Dermis blood vessel endothelial cell (primary cell): ENCODE measurements at regions not wholly inside any gene's neighbourhood (a gene's known extent, or its start where the extent isn't known, plus 50 kb on each side); places are given as distances from the start of the nearest gene placed in this dataset.
A peak's percentile ranks its signal among the peaks of the same experiment; 100 is the strongest.

Experiments
- DNase-seq: peaks from one replicate; pipeline ENCODE4 v3.0.0; 2010

DNA sequence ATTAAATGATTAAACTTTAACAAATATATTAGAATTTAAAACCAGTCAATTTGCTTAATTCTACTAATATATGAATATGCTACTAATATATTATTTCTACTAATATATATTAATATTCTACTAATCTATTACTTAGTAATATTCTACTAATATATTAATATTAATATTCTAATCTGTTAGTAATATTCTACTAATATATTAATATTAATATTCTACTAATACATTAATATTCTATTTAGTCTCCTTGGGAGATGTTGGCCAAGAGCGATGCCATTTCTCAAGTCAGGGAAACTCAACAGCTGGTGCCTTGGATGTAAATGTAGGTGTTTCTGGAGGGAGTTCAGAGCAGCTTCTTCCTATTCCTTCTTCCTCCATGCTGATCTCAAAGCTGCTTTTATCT lies 259.2 kb upstream of the TMTC4 start:
- no peak for DNase-seq

DNA sequence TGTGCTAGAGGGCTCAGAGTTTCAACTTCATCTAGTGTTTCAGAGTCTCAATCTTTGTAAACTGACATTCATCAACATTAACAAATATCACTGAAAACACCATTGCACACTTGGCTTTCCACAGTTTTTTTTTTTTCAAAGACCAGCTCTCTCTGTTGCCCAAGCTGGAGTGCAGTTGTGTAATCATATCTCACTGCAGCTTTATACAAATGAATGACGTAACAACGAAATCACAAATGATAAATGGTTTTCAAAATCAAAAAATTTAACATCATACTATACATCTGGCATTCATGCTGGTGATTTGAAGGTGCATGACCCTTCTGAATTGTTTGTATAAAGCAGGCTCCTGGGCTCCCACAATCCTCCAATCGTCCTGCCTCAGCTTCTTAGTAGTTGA lies 248.0 kb upstream of the TMTC4 start:
- DNase-seq, result no peak

DNA sequence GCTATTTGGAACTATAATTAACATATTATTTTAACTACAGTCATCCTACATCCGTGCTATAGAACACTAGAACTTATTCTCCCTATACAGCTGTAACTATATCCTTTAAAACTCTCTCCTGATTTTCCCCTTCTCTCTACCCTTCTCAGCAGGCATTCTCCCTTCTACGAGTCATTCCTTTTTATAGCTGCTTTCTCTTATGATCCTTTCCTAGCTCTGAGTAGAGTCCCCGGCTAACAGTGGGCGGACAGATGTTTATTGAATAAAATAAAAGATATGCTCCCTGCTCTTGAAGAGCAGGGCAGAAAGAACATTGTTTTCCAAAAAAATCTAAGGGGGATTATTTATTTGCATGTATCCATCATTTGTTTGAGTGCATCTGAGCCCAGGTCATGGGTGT lies 246.5 kb upstream of the TMTC4 start:
- no peak for DNase-seq

DNA sequence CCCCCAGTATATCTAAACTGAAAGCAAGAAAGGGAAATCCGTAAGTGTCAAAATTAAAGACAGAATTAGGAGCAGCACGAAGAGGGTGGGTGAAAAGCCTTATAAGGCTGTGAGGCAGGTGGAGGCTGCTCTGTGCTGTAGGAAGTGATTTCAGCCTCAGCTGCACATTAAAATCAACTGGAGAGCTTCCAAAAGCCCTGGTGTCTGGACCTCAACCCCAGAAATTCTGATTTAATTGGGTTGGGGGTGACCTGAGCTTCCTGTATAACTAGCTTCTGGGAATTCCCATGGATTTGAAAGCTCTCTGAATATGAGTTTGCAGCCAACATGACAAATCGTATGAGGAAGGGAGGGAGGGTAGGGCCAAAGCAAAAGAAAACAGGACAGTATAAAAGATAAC lies 242.4 kb upstream of the TMTC4 start:
- DNase-seq, result peak; percentile 73

DNA sequence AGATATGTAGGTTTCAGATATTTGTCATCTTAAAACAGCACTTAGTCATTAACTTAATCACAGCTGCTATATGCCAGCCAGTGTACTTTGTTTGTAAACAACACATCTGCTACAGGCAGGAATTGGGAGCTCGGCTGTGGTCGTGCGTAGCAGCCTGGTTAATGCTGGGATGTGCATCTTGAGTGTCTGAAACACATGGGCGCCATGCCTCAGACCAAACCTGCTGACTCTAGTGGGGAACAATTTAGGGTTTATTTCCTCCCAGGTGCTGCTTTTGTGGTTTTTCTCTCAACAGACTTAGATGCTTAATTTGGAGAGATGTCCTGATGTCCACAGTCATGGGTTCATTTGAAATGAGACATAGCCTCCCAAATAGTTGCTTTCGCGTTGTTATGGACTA lies 238.5 kb upstream of the TMTC4 start:
- DNase-seq, result no peak

DNA sequence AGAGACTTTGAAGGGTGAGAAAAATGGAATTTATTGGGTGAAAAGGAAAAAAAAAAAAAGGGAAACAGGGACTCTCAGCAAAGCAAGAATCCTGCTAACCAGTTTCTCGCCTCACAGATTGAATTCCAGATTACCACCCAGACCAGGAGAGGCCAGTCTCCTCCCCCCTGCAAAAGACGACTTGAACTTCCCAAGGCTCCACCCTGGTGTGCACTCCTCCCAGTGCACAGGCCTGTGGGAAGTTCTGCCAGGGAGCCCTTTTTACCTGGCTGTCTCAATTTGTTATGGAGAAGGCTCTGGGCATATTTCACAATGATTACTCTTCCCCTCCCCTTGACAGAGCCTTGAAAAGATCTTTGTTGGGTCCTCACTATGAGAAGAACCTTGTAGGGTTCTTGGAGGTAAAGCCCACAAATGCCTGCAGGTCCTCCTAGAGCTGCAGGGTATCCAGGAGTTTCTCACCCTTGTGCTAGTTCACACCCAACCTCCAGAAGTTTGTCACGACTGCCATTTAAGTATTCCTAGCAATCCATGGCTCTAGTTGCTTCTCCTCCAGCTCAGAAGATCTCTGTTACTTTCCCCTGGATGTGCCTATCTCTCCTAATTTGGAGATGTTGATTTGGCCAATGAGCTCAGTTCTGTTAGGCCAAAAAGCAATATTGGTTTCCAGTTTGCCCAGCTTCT lies 229.8 kb upstream of the TMTC4 start:
- DNase-seq, result no peak

DNA sequence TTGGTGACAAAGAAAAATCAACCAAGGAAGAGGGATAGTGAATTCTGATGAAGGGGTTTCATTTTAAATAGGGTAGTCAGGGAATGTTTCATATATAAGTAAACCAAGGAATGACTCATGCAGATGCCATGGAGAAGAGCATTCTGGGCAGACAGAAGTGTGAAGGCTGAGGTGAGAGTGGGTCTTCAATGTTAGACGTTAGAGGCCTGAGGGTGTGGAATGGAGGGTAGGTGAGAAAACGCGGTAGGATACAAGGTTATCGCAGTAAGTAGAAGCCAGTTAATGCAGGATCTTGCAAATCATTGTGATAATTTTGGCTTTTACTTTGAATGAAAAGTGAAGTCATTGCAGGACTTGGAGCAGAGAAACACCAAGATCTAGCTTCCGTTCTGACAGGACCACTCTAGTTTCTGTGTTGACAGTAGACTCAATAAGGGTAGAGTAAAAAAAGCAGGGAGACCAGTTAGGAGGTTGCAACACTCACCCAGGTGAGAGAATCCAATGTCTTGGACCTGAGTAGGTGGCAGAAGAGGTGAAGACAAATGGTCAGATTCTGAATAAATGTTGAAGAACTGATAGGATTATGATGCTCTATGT lies 225.2 kb upstream of the TMTC4 start:
- DNase-seq, result no peak

DNA sequence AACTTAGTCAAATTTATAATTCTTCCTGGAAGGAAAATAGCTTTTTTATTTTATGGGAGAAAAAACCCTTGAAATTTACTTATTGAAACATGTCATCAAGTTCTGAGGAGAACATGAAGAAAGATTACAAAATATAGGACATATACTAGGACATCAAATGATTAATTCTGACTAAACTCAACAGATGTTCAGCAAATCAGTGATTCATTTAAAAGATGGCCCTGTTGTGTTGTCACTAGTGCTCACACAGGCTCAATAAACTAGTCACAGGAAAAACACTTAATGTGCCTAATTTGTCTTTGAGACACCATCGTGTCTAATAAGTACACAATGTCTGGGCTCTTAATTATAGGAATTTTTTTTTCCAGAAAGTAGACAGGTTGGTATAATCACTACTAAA lies 223.8 kb upstream of the TMTC4 start:
- DNase-seq, result no peak

DNA sequence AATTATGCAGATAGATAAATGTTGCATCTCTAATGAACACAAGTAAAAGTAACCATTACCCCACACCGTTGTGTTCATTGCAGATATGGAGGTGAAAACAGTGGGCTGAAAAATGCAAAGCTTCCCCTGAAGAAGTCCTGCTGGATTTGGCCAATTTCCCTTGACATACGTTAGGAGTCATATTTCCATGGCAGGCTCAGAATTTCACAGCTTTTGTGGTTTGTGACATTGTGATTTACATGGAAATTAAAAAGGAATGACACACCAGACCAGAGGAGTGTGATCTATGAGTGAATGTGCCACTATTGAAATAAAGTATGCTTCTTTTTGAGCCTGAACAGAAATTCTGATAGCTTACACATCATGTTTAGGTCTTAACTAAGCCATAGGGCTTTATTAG lies 221.1 kb upstream of the TMTC4 start:
- no peak for DNase-seq

DNA sequence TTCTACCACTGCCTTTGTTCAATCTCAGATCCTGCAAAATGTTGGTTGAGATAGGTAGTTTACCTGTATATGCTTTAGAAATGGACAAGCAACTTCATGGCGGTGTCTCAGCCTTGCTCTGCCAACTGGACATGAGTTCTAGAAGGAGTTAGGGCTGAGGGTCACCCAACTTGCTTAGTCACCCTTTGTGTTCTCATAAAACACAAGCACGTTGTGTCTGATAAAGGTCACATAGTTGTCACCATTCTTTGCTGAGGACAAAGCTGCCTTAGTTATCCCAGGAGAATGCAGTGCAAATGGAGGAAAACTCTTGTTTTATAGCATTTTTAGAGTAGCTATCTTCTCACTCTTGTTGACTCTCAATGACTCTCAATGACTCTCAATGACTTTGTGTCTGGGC lies 218.4 kb upstream of the TMTC4 start:
- DNase-seq, result no peak

DNA sequence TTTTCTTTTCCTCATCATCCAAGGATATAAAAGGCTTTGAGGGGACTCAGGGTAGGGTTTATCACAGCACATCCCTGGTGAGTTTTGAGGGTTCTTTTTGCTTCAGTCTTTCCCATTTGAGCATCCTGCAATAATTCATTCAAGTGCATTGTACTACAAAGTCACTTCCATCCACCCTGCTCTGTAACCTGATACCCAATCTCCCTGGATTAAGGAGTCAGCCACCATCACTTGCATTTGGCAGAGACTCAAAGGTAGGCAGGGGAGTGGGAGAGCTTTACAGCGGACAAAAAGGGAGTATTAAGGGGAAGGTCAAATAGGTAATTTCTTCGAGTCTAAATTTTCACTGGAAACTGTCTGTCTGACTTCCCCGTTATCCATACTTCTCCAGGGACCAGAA lies 216.1 kb upstream of the TMTC4 start:
- DNase-seq, result no peak

DNA sequence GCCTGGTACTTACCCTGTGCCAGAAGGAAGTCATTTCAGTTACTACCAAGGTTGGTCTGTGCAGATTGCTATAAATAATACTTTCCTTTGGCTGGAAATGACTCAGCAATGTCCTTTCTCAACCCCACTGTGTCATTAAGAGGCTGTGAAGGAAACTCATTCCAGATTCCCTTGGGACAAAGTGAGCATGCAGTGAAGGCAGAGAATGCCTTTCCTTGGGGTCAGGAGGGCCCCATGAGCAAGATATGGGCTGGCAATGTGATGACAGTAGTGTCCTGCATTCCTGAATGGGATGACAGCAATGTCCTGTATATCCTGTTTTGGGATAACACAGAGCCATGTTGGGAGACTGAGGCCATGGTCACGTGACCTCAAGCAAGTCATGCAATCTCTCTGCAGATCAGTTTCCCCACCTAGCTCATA lies 213.1 kb upstream of the TMTC4 start:
- peak; percentile 95 for DNase-seq

DNA sequence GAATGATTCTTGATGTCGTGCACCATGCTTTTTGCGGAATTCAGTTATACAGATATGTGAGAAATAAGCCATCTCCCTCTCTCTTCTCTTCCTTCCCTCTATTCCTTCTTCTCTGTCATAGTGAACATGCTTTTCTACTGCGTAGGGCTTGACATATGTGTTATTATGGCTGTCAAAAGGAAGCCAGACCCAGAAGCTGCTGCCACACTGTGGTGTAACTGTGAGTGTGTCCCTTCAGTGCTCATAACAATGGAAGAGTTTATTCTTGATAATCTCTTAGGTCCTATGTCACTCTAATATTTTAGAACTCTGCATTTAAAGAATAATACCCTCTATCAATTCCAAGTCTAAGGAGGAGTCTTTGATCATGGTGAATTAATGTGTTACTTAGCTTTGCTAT lies 208.9 kb upstream of the TMTC4 start:
- no peak for DNase-seq

DNA sequence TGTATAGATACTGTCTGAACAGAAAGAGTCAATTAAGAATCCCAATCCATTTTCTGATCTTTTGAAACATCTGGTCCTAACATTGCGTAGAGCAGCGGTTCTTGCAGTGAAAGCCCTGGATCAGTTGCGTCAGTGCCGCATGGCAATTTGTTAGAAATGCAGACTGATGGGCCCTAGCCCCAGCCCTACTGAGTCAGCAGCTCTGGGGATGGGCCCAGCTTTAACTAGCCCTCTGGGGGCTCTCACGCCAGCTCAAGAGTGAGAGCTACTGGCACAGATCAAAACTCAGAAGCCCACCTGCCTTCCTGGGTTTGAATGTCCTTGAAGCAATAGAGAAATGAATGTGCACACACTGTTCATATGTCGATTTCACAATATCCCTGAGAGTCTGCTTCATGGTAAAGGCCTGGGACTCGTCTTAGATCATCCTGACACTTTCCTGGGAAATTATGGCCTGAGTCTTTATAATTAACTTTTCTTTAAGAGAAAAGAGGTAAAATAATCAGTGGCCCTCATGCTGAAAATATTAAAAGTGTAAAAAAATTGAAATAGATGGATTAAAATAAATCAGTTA lies 206.8 kb upstream of the TMTC4 start:
- no peak for DNase-seq

DNA sequence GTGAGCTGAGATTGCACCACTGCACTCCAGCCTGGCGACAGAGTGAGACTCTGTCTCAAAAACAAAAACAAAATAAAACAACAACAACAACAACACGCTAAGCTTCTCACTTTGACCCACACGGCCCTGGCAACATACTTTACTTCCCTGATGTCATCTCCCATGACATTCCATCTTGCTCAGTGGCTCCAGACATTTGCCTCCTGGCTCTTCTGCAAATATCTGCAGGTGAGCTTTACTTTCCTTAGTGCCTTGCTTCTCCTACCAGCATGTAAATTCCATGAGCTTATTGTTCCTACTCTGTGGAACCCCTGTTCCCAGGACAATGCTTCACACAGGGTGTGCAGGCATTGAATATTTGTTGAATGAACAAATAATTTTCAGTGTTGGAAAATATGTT lies 205.6 kb upstream of the TMTC4 start:
- no peak for DNase-seq

DNA sequence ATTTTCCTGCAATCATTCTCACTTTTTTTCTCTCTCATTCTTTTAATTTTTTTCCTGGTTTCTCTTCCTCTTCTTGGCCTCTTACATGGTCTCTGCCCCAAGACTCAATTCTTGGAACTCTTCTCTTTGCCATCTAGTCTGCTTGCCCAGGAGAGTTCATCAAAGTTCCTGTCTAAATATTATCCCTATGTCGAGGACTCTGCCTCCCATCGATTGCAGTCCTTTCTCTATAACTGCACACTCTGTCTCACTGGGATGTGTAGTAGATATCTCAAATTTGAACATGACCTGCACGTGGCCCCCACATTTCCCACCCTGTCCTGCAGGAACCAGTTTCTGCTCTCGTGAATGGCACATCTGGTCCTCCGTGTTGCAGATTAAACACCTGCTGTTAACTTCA lies 204.7 kb upstream of the TMTC4 start:
- no peak for DNase-seq

DNA sequence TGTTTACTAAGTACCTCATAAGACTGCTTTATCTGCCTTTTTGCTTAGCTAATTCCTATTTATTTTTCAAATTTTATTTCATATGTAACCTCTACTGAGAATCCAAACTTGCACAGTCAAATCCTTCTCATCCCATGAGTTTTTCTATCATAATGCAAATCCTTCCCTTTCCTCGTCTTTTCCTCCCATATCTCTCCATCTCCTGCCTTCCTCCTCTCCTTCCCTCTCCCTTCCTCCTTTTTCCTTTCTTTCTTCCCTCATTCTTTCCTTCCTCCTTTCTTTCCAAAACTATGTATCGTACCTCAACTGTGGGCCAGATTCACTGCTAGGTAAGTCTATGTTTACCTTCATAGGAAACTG lies 201.4 kb upstream of the TMTC4 start:
- no peak for DNase-seq

DNA sequence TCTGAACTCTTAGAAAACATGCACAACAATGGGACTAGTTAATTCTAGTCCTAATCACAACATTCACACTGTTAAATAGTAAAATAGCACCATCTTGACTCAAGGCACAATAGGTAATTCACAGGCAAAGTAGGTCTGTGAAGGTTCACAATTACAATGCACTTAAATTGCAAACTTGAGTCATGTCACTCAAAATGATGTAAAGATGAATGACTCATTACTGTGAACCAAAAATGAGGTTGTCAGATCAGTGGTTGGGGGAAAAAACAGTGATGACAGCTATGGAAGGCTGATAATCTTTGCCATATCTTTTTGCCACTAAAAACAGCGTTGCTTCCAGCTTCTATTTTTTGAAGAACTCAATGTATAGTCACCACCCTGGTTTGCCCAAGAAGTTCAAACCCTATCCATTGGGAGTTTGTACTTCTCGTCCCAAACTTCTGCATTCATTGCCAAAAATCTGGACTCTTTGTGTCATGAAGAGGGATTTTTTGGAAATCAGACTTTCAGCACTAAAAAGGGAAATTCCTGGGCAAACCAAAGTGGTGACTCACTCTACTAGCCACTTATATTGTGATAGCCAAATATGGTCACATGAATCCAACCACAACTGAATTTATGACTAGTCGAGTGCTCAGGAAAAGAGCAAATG lies 200.9 kb upstream of the TMTC4 start:
- peak; percentile 90 for DNase-seq

DNA sequence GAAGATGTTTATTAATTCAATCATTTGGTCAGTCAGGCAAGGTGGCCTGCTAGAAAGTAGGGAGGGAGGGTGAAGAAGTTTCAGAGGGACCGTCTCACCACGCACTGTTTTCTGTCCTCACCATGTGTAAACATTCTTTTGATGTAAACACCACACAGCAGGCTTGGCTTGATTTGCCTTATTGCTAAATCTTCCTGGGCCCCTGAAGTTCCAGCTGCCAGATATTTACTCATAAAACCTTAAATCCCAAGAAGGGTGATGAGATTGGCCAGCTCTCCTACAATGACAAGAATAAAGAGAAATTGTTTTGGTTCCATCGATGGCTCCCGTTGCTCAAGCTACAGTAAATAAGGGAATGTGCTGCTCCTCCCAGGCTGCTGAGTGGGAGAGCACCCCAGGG lies 198.2 kb upstream of the TMTC4 start:
- no peak for DNase-seq

DNA sequence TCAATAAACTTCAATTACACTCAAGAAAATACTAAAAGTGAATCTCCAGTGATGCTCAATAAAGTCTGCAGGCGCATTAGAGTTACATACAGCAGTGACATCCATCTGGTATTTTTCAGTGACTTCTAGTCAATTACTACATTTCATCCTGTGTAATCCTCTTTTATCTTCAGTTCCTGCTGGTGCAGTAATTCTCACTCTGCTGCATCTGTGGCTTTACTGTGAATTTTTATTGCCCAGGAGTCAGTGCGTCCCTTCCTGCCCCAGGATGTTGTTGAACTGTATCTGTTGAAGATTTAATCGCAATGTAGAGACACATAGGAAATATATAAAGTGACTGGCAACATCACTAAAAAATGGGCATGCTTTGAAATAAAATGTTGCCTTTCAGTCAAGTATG lies 196.3 kb upstream of the TMTC4 start:
- no peak for DNase-seq

DNA sequence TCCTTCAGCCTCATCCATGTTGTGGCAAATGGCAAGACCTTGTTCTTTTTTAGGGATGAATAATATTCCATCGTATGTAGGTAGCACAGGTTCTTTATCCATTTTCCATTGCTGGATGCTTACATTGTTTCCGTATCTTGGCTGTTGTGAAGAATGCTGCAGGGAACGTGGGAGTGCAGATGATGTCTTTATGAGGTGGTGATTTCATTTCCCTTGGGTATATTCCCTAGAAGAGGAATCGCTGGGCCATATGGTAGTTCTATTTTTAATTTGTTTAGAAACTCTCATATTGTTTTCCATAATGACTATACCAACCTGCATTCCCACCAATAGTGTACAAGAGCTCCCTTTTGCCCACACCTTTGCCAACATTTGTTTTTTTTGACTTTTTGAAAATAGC lies 186.3 kb upstream of the TMTC4 start:
- DNase-seq, result no peak

DNA sequence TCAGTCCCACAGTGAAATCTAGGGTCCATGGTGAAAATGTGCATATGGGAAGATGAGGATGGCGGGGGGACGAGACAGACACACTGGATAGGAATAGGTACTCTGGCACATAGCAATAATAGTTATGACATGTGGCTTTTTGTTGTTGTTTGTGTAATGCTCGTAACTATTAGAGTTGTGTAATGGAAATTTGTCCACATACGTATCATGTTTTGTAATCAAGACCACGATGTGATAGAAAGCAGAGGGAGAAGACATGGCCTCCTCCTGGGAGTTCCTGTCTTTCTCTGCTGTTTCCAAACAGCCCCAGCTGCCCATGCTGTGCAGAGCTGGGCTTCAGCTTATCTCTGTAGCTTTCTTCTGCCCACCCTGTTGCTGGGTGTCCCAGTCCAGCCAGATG lies 185.3 kb upstream of the TMTC4 start:
- DNase-seq, result no peak

DNA sequence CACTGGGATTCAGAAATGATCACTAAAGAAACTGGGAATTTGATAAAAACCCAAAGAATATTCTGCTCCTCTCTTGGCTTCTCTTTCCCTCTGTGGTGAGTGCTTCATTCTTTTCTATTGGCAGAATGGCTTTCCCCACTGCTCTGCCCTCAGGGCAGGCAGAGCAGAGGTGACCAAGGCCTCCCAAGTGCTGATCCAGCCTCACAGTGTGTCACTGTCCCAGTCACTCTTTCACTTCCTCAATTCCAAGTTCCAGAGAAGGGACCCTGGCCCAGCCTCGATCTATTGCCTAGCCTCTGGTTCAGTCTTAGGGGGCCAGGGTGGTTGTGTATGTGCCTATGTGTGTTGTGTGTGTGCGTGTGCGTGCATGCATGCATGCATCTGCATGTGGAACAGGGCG lies 180.6 kb upstream of the TMTC4 start:
- no peak for DNase-seq

DNA sequence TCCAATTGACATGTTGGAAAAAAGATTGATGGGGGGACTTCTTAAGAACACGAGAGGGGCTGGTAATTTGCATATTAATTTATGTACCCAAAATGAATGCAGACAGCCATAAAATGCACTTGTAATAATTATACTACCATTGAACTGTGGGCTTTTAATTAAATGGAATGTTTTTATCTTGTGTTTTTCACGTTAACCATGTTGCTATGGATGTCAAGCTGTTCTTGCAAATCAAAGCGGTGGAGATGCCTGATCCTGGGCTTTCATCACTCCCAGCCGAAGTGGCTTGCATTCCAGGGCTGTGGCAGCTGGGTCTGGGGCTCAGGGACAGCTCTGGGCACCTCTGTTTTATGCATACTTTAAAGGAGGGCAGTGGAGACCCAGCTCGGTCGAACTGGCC lies 179.4 kb upstream of the TMTC4 start:
- no peak for DNase-seq
